ENCODE measurements at regions not wholly inside any gene's neighbourhood (a gene's known extent, or its start where the extent isn't known, plus 50 kb on each side); places are given as distances from the start of the nearest gene placed in this dataset.

DNA sequence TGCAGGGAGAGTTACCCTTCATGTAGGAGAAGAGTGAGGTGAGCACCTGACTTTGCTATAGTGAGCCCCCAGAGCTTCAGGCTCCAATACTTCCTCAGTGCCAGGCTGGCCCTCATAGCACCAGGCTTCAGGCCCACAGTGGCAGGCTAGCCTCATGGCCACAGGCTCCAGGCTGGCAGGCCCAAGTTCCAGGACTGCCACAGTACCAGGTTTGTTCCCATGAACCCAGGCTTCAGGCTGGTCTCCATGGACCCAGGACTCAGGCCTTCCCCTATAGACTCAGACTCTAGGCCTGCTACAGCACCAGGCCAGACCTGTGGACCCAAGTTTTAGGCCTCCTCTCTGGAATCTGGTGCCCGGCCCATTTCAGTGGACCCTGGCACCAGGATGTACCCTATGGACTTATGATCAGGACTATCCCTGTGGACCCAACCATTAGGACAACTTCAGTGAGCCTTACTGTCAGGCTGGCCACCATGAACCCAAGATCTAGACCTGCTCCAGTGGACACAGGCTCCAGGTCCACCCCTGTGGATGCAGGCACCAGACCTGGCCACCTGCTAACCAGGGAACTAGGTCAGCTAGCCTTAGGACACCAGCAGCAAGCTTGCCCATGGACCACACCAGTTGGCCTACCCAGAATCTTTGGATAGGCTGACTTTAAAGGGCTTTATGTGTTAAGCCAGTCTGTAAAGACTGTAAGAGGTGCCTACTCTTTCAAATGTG is 658.2 kb downstream of the KLHL13 start:
- Histone ChIP-seq H3K4me2 (ENCODE audit: low read depth, low read length) (no peak overlapping the region), H3K9me2 (replicated peaks; ENCODE audit: insufficient read depth, low read length) (no peaks in the 10 kb centered on the region), H3K4me1 (ENCODE audit: low read length) (no peaks in the 10 kb centered on the region), H3K36me3 (replicated peaks; ENCODE audit: insufficient read depth, low read length) (no peaks in the 10 kb centered on the region), H3K27ac (ENCODE audit: low read length) (no peak overlapping the region), H3K9me3 (replicated peaks; ENCODE audit: insufficient read depth, low read length) (no peaks in the 10 kb centered on the region), H4K20me1 (ENCODE audit: insufficient read depth, low read length) (no peaks in the 10 kb centered on the region), H3K27me3 (replicated peaks; ENCODE audit: insufficient read depth, low read length) (no peaks in the 10 kb centered on the region), H3K4me3 (ENCODE audit: low read length) (no peak overlapping the region), H3K9ac (ENCODE audit: low read length) (no peak overlapping the region), H2AFZ (ENCODE audit: low read length) (no peak overlapping the region), H3F3A (ENCODE audit: insufficient read depth, low read length) (no peaks in the 10 kb centered on the region), H3K79me2 (ENCODE audit: low read length) (no peaks in the 10 kb centered on the region)
- TF ChIP-seq CTCF (IDR thresholded peaks at IDR 0.05; ENCODE audit: low read length) (no peak), EZH2 (optimal IDR thresholded peaks at IDR 0.05; ENCODE audit: low read depth, low read length) (no peak), EZH2phosphoT487 (IDR thresholded peaks at IDR 0.05; ENCODE audit: low read length) (no peak)
- DNase-seq: no peak

GRCh38 chrX:117455787-117456186 is 660.8 kb downstream of the KLHL13 start:
- DNase-seq: no peak
- no peak overlapping the region for H3K27ac ChIP-seq (ENCODE audit: low read length)
- no peaks in the 10 kb centered on the region for H3K9me3 ChIP-seq (replicated peaks; ENCODE audit: insufficient read depth, low read length)
- no peaks in the 10 kb centered on the region for H3F3A ChIP-seq (ENCODE audit: insufficient read depth, low read length)
- no peaks in the 10 kb centered on the region for H3K9me2 ChIP-seq (replicated peaks; ENCODE audit: insufficient read depth, low read length)
- H3K9ac ChIP-seq (ENCODE audit: low read length): no peak overlapping the region
- no peaks in the 10 kb centered on the region for H3K4me1 ChIP-seq (ENCODE audit: low read length)
- H4K20me1 ChIP-seq (ENCODE audit: insufficient read depth, low read length): no peaks in the 10 kb centered on the region
- H3K4me2 ChIP-seq (ENCODE audit: low read depth, low read length): no peak overlapping the region
- no peak overlapping the region for H3K4me3 ChIP-seq (ENCODE audit: low read length)
- no peaks in the 10 kb centered on the region for H3K36me3 ChIP-seq (replicated peaks; ENCODE audit: insufficient read depth, low read length)
- no peaks in the 10 kb centered on the region for H3K79me2 ChIP-seq (ENCODE audit: low read length)
- no peak overlapping the region for H2AFZ ChIP-seq (ENCODE audit: low read length)
- no peak for TF ChIP-seq EZH2 (optimal IDR thresholded peaks at IDR 0.05; ENCODE audit: low read depth, low read length)
- no peak for TF ChIP-seq CTCF (IDR thresholded peaks at IDR 0.05; ENCODE audit: low read length)
- no peak for TF ChIP-seq EZH2phosphoT487 (IDR thresholded peaks at IDR 0.05; ENCODE audit: low read length)
- H3K27me3 ChIP-seq (replicated peaks; ENCODE audit: insufficient read depth, low read length): no peaks in the 10 kb centered on the region

DNA sequence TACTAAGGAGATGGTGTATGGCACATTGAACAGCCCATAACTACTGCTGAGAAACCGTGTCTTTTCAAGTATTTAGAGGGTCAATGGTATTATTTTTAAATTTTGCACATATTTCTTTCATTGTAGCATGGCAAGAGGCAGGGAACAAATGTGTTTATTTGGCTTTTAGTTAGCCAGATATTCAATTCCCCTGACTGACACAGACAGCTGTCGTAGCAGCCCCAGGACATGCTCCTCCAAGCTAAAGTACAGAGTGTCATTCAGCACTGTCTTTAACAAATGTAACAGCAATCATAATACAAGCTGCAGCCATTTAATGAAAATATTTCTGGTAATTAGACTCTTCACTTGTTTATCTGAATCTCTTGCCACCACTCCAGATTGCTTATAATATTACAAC is 687.1 kb downstream of the KLHL13 start:
- Histone ChIP-seq H3K27ac (ENCODE audit: low read length) (no peak overlapping the region), H3K9me2 (replicated peaks; ENCODE audit: insufficient read depth, low read length) (no peaks in the 10 kb centered on the region), H3K4me3 (ENCODE audit: low read length) (no peak overlapping the region), H3K27me3 (replicated peaks; ENCODE audit: insufficient read depth, low read length) (no peaks in the 10 kb centered on the region), H3K79me2 (ENCODE audit: low read length) (no peaks in the 10 kb centered on the region), H4K20me1 (ENCODE audit: insufficient read depth, low read length) (no peaks in the 10 kb centered on the region), H3K36me3 (replicated peaks; ENCODE audit: insufficient read depth, low read length) (no peaks in the 10 kb centered on the region), H2AFZ (ENCODE audit: low read length) (no peak overlapping the region), H3F3A (ENCODE audit: insufficient read depth, low read length) (no peaks in the 10 kb centered on the region), H3K9ac (ENCODE audit: low read length) (no peak overlapping the region), H3K9me3 (replicated peaks; ENCODE audit: insufficient read depth, low read length) (no peaks in the 10 kb centered on the region), H3K4me1 (ENCODE audit: low read length) (no peaks in the 10 kb centered on the region), H3K4me2 (ENCODE audit: low read depth, low read length) (no peak overlapping the region)
- TF ChIP-seq EZH2 (optimal IDR thresholded peaks at IDR 0.05; ENCODE audit: low read depth, low read length): no peak
- TF ChIP-seq CTCF (IDR thresholded peaks at IDR 0.05; ENCODE audit: low read length): no peak
- no peak for TF ChIP-seq EZH2phosphoT487 (IDR thresholded peaks at IDR 0.05; ENCODE audit: low read length)
- no peak for DNase-seq
